ENCODE measurements at regions not wholly inside any gene's neighbourhood (a gene's known extent, or its start where the extent isn't known, plus 50 kb on each side); places are given as distances from the start of the nearest gene placed in this dataset.

- H3K4me1 ChIP-seq = no peaks in the 10 kb centered on the region
- TF ChIP-seq, protein P1, sequence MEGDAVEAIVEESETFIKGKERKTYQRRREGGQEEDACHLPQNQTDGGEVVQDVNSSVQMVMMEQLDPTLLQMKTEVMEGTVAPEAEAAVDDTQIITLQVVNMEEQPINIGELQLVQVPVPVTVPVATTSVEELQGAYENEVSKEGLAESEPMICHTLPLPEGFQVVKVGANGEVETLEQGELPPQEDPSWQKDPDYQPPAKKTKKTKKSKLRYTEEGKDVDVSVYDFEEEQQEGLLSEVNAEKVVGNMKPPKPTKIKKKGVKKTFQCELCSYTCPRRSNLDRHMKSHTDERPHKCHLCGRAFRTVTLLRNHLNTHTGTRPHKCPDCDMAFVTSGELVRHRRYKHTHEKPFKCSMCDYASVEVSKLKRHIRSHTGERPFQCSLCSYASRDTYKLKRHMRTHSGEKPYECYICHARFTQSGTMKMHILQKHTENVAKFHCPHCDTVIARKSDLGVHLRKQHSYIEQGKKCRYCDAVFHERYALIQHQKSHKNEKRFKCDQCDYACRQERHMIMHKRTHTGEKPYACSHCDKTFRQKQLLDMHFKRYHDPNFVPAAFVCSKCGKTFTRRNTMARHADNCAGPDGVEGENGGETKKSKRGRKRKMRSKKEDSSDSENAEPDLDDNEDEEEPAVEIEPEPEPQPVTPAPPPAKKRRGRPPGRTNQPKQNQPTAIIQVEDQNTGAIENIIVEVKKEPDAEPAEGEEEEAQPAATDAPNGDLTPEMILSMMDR (IDR thresholded peaks at IDR 0.05) = no peak
- no peak overlapping the region for H3K27ac ChIP-seq
- no peak for ATAC-seq
- intact Hi-C loops (cut with DNase I) = no loop called here
- H3K36me3 ChIP-seq = no peaks in the 10 kb centered on the region
- no peak for DNase-seq
- H3K9me3 ChIP-seq = no peaks in the 10 kb centered on the region
- H3K27me3 ChIP-seq (ENCODE audit: low read depth) = no peaks in the 10 kb centered on the region
- no peak overlapping the region for H3K4me3 ChIP-seq
Observed at GRCh38 chr5:87826507-87826906, 413.8 kb upstream of the CCNH start.

DNA sequence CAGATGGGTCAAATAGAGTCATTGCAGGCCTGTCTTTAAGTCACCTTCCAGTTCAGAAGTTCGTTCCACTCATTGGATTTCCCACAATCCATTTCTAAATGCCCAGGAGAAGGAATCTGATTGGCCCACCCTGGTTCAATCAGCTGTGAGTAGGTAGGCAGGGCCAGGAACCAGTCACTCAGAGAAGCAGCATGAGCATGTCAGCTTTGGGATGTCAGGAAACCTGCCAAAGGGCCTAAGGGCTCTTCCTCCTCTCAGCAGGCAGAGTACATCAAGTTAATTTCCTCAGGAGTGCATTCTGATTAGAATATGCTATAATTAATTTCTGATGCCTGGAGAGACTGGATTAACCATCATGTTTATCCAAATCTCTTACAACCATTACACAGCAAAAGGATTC lies 412.9 kb upstream of the CCNH start:
- no peaks in the 10 kb centered on the region for H3K27me3 ChIP-seq (ENCODE audit: low read depth)
- no peak for DNase-seq
- H3K9me3 ChIP-seq = no peaks in the 10 kb centered on the region
- ATAC-seq = no peak
- no peaks in the 10 kb centered on the region for H3K4me1 ChIP-seq
- intact Hi-C loops (cut with DNase I) = no loop called here
- H3K27ac ChIP-seq = no peak overlapping the region
- H3K4me3 ChIP-seq = no peak overlapping the region
- no peaks in the 10 kb centered on the region for H3K36me3 ChIP-seq
- TF ChIP-seq, protein P1 (IDR thresholded peaks at IDR 0.05) = no peak

DNA sequence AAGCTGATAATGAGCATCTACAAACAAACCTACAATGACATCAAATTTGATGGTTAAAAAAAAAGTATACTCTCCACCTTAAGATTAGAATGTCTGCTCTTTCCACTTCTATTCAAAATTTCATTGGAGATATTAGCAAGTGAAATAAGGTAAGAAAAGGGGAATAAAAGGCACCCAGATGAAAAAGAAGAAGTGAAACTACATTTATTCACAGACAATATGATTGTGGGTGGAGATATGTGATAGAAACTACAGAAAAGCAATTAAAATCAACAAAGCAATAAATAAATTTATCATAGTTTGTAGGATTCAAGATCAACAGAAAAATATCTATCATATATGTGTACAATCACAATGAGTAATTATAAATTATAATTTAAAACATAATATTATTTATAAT lies 395.1 kb upstream of the CCNH start:
- TF ChIP-seq, protein P1 (IDR thresholded peaks at IDR 0.05) = no peak
- DNase-seq (no peak), ATAC-seq (no peak)
- intact Hi-C loops (cut with DNase I) = no loop called here
- no peaks in the 10 kb centered on the region for H3K36me3 ChIP-seq
- no peak overlapping the region for H3K27ac ChIP-seq
- H3K4me3 ChIP-seq = no peak overlapping the region
- H3K4me1 ChIP-seq = no peaks in the 10 kb centered on the region
- no peaks in the 10 kb centered on the region for H3K27me3 ChIP-seq (ENCODE audit: low read depth)
- H3K9me3 ChIP-seq = no peaks in the 10 kb centered on the region

DNA sequence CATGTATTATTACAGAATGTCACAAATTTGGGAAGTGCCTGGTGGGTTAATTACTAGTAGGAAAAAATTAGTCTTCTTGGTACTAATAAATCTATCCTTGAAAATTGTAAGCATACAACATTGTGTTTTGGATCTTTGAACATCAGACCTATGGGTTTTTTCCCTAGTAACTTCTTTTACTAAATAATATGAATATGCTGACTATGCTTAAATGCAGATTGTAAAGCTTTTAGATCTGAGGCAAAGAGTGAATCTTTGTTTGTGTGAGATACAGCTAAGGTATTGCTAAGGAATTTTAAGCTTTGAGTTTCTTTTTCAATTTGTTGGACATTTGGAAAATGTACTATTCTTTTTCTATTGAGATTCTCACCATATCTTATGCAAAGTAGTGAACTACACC lies 390.6 kb upstream of the CCNH start:
- TF ChIP-seq, protein P1 (IDR thresholded peaks at IDR 0.05) = no peak
- Histone ChIP-seq H3K27me3 (ENCODE audit: low read depth) (no peaks in the 10 kb centered on the region), H3K9me3 (no peaks in the 10 kb centered on the region), H3K36me3 (no peaks in the 10 kb centered on the region), H3K4me1 (no peaks in the 10 kb centered on the region), H3K27ac (no peak overlapping the region), H3K4me3 (no peak overlapping the region)
- intact Hi-C loops (cut with DNase I) = no loop called here
- ATAC-seq (no peak), DNase-seq (no peak)

- no peak for ATAC-seq
- Histone ChIP-seq H3K9me3 (no peaks in the 10 kb centered on the region), H3K27ac (no peak overlapping the region)
Observed at GRCh38 chr5:87791869-87792268, 379.1 kb upstream of the CCNH start.

More at GRCh38 chr5:87791869-87792268, 379.1 kb upstream of the CCNH start:
- H3K4me3 ChIP-seq = no peak overlapping the region
- intact Hi-C loops (cut with DNase I) = no loop called here
- no peaks in the 10 kb centered on the region for H3K4me1 ChIP-seq
- TF ChIP-seq, protein P1 (IDR thresholded peaks at IDR 0.05) = no peak
- DNase-seq = no peak
- no peaks in the 10 kb centered on the region for H3K36me3 ChIP-seq
- peaks cover 16% of the 10 kb centered on the region for H3K27me3 ChIP-seq (ENCODE audit: low read depth)

Measured in lower lobe of right lung (tissue), 2 donors.